Ramos (cell line): ENCODE measurements at regions not wholly inside any gene's neighbourhood (a gene's known extent, or its start where the extent isn't known, plus 50 kb on each side); places are given as distances from the start of the nearest gene placed in this dataset.

Source experiments
- in situ Hi-C: fragments of 300-500 bp; cut with MboI; formaldehyde crosslinking; loops from one replicate; pipeline ENCODE4 v1.14.3; 2022; ENCODE audit warnings: low sequenced_read_pairs; ENCODE audit not compliant: unreplicated experiment

DNA sequence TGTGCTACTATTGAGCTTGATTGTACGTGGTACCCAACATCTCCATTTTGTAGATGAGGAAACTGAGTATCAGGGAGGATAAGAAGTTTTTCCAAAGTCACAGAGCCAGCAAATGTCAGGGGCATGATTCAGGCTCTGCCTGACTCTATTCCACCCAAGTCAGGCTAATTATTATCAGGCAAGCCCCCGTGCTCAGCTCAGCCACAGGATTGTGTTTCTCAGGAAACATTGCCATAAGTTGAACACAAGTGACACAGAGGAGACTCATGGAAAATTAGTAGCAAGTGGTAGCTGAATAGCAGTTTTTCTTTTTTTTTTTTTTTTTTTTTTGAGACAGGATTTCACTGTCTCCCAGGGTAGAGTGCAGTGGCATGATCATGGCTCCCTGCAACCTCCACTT lies 260.5 kb downstream of the C1D start:
- in situ Hi-C loops, result no loop called here

GRCh38 chr2:67802824-67803223 lies 260.0 kb downstream of the C1D start:
- in situ Hi-C loops, result no loop called here

GRCh38 chr2:67806816-67807215 lies 256.0 kb downstream of the C1D start:
- in situ Hi-C loops, result no loop called here

GRCh38 chr2:67808112-67808511 lies 254.7 kb downstream of the C1D start:
- in situ Hi-C loops, result no loop called here

GRCh38 chr2:67812682-67813081 lies 250.1 kb downstream of the C1D start:
- in situ Hi-C loops, result no loop called here

- in situ Hi-C loops, result no loop called here
These were observed 239.1 kb downstream of the C1D start for GRCh38 chr2:67823726-67824125.

DNA sequence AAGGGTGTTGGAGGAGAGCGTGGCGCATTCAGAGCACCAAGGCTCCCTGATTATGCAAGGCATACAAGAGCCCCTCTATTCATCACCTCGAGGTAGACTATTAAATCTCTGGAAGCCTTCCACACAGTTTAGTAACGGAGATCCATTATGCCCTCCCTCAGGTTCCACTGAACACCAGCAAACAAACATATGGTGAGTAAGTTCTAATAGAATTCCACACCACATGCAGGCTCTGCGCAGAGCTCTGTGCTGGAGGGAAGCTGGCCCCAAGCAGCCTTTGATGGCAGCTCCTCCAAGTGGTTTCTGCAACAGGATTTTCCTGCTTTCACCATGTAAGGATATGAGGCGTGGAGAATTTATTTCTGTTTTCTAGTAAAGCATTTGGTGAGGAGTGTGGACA lies 238.6 kb downstream of the C1D start:
- in situ Hi-C loops, result no loop called here

GRCh38 chr2:67825476-67825875 lies 237.3 kb downstream of the C1D start:
- in situ Hi-C loops, result loop anchor here (25.0 kb wide), 1 partner anchor 1388 kb away; the partner anchor contains the start of gene MEIS1

DNA sequence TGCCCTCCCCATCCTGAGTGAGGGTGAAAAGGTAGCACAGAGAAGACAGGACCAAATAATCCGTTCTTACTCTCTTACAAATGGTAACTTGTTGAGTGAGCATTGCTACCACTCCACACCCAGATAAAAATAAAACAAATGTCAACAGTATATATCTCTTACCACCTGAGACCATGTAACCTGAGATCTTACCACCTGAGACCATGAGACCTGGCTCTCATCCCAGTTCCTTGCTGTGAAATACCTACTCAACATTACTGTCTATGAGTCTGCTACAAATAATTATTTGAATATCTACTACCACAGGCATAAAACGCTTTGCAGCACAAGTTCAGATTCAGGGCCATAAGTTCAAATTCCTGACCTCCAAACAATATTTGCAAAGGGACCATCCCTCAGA lies 234.7 kb downstream of the C1D start:
- in situ Hi-C loops, result loop anchor here (25.0 kb wide), 1 partner anchor 1391 kb away; the partner anchor contains the start of gene MEIS1

DNA sequence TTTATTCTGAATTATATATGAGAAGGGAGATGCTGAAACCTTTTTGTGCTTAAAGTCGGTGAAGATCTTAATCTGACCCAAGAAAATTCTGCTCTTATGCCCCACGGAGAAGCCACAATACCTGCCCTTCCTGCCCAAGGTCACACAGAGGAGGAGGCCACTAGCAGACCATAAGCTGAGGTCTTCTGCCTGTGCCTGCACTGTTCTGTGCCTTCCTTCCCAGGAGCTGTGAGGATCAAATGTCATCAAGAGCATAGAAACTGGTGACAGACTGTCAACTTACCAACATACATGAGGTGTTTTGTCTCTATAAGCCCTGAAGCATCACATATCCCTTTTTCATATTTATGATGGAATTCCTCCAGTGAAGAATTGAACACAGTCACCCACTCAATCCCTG lies 233.3 kb downstream of the C1D start:
- in situ Hi-C loops, result loop anchor here (25.0 kb wide), 1 partner anchor 1392 kb away; the partner anchor contains the start of gene MEIS1

DNA sequence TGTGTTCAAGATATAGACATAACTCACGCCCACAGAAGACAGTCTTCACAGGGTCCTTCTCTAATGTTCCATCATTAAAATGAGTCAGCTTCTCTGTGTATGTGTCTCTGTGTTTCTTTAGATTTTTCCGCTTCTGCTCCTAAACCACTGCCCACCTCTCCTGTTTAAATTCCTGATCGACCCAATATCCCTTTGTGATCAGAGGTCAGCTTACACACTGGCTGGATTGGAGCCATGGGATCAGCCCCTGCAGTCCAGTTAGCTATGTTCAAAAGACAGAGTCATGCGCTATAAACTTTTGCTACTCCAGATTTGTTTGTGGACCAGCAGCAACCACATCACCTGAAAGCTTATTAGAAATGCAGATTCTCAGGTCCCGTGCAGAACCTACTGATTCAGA lies 229.2 kb downstream of the C1D start:
- in situ Hi-C loops, result loop anchor here (25.0 kb wide), 1 partner anchor 1396 kb away; the partner anchor contains the start of gene MEIS1

GRCh38 chr2:67834482-67834881 lies 228.3 kb downstream of the C1D start:
- in situ Hi-C loops, result loop anchor here (25.0 kb wide), 1 partner anchor 1397 kb away; the partner anchor contains the start of gene MEIS1

GRCh38 chr2:67835266-67835665 lies 227.5 kb downstream of the C1D start:
- in situ Hi-C loops, result loop anchor here (25.0 kb wide), 1 partner anchor 1398 kb away; the partner anchor contains the start of gene MEIS1

DNA sequence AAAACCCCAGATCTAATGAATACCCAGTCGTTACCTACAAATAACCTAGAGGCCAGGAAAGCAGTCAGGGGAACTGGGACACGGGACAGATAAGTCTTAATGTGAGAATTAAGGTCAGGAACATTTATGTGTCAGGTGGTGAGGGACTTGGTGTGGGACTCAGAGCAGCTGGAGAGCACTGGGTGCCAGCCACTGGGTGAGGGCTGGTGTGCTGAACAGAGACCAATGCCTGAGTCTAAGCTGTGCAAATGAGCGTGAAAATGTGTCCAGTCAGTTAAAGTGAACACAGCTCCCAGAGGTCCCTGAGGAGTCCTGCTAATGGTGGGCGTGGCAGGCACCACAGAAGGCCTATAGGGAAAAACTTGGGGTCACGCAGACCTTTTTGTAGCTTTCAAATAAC lies 225.9 kb downstream of the C1D start:
- in situ Hi-C loops, result loop anchor here (25.0 kb wide), 1 partner anchor 1400 kb away; the partner anchor contains the start of gene MEIS1

- in situ Hi-C loops, result loop anchor here (25.0 kb wide), 1 partner anchor 1401 kb away; the partner anchor contains the start of gene MEIS1
These were observed 224.6 kb downstream of the C1D start for GRCh38 chr2:67838205-67838604.

GRCh38 chr2:67839242-67839641 lies 223.6 kb downstream of the C1D start:
- in situ Hi-C loops, result loop anchor here (25.0 kb wide), 1 partner anchor 1402 kb away; the partner anchor contains the start of gene MEIS1

DNA sequence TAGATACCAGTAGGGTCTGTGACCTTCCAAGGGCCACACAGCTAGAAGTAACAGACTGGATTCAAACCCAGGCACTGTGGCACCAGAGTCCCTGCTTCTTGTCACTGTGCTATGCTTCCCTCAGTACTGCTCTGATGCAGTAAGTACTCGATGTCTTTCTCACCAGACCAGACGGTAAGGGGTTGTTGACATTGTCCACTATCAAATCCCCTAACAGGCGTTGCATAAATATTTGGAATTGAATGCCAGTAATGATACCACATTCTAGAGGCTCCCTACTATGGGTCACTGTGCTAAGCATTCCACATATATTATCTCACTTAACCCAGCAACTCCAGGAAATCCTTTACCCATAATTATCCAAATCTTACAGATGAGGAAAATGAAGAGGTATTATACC lies 223.1 kb downstream of the C1D start:
- in situ Hi-C loops, result loop anchor here (25.0 kb wide), 1 partner anchor 1402 kb away; the partner anchor contains the start of gene MEIS1

DNA sequence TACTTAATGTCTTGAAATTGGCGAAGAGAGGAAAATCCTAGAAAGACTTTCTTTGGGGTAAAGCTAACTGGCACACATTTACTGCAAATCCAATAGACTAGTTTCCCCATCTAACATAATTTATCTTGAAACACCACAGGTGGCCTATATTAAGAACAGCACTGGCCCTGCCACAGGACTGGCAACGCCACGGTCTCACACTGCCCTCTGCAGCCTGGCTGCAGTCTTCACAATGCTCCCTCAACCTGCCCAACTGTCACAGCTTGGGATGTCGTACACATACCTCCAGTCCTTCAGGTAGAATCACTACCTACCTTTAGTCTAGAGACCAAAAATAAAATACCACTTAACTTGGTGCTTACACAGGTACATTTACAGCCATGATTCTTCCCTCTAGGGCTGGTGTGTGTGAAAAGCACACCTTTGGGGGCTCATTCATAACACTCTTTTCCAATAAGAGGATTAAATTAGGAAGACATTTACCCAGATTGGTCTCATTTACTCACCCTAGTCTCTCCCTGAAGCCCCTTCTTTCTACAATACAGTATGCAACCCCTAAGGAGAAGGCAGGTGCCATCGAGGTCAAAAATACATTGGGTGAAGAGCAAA lies 222.2 kb downstream of the C1D start:
- in situ Hi-C loops, result loop anchor here (25.0 kb wide), 1 partner anchor 1403 kb away; the partner anchor contains the start of gene MEIS1

- in situ Hi-C loops, result loop anchor here (25.0 kb wide), 1 partner anchor 1404 kb away; the partner anchor contains the start of gene MEIS1
These were observed 221.1 kb downstream of the C1D start for GRCh38 chr2:67841711-67842110.

GRCh38 chr2:67842375-67842959 lies 220.3 kb downstream of the C1D start:
- in situ Hi-C loops, result loop anchor here (25.0 kb wide), 1 partner anchor 1405 kb away; the partner anchor contains the start of gene MEIS1

DNA sequence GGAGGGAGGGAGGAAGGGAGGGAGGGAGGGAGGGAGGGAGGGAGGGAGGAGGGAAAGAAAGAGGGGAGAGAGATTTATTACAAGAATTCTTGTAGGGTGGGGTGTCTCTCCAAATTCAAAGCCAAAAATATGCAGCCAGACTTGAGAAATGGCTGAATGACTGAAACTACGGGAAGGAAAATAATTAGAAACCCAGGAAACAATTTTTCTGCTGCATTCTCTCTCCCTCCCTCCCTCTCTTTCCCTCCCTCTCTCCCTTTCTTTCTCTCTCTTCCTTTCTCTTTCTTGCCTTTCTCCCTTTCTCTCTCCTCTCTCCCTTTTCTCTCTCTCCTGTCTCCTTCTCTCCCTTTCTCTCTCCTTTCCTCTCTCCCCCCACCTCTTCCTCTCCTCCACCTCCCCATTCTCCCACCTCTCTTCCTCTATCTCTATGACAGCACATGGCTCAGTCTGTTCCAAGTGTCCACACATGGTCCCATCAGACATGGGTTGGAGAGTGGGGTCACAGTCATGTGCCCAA lies 218.7 kb downstream of the C1D start:
- in situ Hi-C loops, result loop anchor here (25.0 kb wide), 1 partner anchor 1407 kb away; the partner anchor contains the start of gene MEIS1
